Activated CD8-positive, alpha-beta memory T cell treated with anti-CD3 and anti-CD28 coated beads, Interleukin-2, amount 50 U/mL, for 1 hour (primary cell): ENCODE measurements at regions not wholly inside any gene's neighbourhood (a gene's known extent, or its start where the extent isn't known, plus 50 kb on each side); places are given as distances from the start of the nearest gene placed in this dataset.

Experiments
- DNase-seq: peaks from one replicate; pipeline ENCODE4 v3.0.0-alpha.2; 2020; ENCODE audit errors: extremely low read depth

GRCh38 chr18:39701055-39701783 is 2135.6 kb upstream of the CELF4 start:
- DNase-seq, result no peak

- no peak for DNase-seq
These were observed 2133.9 kb upstream of the CELF4 start for GRCh38 chr18:39699340-39699964.

- no peak for DNase-seq
These were observed 2132.8 kb upstream of the CELF4 start for GRCh38 chr18:39698436-39698835.

GRCh38 chr18:39693359-39693758 is 2127.8 kb upstream of the CELF4 start:
- DNase-seq, result no peak

GRCh38 chr18:39692367-39693015 is 2126.9 kb upstream of the CELF4 start:
- no peak for DNase-seq

- DNase-seq, result no peak
These were observed 2119.8 kb upstream of the CELF4 start for GRCh38 chr18:39685303-39685902.

- no peak for DNase-seq
These were observed 2115.5 kb upstream of the CELF4 start for GRCh38 chr18:39681061-39681460.

- no peak for DNase-seq
These were observed 2110.3 kb upstream of the CELF4 start for GRCh38 chr18:39675906-39676305.

GRCh38 chr18:39675368-39675767 is 2109.8 kb upstream of the CELF4 start:
- DNase-seq, result no peak

GRCh38 chr18:39672171-39672570 is 2106.6 kb upstream of the CELF4 start:
- no peak for DNase-seq

- DNase-seq, result no peak
These were observed 2102.3 kb upstream of the CELF4 start for GRCh38 chr18:39667905-39668304.

- DNase-seq, result no peak
These were observed 2100.9 kb upstream of the CELF4 start for GRCh38 chr18:39666541-39666940.

GRCh38 chr18:39661856-39662366 is 2096.3 kb upstream of the CELF4 start:
- DNase-seq, result no peak

GRCh38 chr18:39660141-39660540 is 2094.5 kb upstream of the CELF4 start:
- no peak for DNase-seq

GRCh38 chr18:39655341-39655740 is 2089.7 kb upstream of the CELF4 start:
- no peak for DNase-seq

GRCh38 chr18:39653221-39653620 is 2087.6 kb upstream of the CELF4 start:
- no peak for DNase-seq

- DNase-seq, result no peak
These were observed 2083.0 kb upstream of the CELF4 start for GRCh38 chr18:39648616-39649015.

- DNase-seq, result no peak
These were observed 2082.3 kb upstream of the CELF4 start for GRCh38 chr18:39647627-39648534.

- no peak for DNase-seq
These were observed 2072.6 kb upstream of the CELF4 start for GRCh38 chr18:39638224-39638623.

- DNase-seq, result no peak
These were observed 2071.3 kb upstream of the CELF4 start for GRCh38 chr18:39636931-39637330.

- DNase-seq, result no peak
These were observed 2070.4 kb upstream of the CELF4 start for GRCh38 chr18:39635966-39636365.
